Astrocyte of the hippocampus (primary cell): ENCODE measurements at regions not wholly inside any gene's neighbourhood (a gene's known extent, or its start where the extent isn't known, plus 50 kb on each side); places are given as distances from the start of the nearest gene placed in this dataset.

Source experiments
- DNase-seq: peaks from one replicate; pipeline ENCODE4 v3.0.0; 2011; ENCODE audit warnings: low read depth, low spot score

GRCh38 chr7:32266932-32267475 is 196.8 kb upstream of the PDE1C start:
- DNase-seq: no peak

DNA sequence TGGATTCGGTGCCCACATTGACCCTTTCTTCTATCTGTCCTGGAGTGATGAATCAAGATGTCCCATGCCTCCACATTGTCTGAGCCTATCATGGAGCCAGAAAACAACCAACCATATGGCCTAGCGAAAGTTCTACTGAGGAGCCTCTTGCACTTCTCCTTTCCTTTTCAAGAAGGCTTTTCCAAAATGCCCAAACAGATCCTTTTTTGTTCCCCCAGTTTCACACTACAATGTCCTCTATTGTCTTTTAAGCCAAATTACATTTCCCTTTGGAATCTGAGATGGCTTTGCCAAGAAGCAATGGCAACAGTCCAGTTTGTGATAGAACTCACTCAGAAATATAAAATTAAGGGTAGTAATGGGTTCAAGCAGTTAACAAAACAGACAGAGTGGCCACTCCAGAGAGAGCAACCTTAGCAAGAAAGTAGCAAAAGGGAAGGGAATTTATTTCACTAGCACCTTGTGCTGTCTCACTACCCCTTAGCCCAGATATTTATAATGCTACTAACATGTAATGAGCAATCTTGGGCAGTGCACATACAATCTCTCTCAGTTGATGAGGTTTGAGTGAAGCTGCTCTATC is 194.6 kb upstream of the PDE1C start:
- peak; percentile 28 for DNase-seq

DNA sequence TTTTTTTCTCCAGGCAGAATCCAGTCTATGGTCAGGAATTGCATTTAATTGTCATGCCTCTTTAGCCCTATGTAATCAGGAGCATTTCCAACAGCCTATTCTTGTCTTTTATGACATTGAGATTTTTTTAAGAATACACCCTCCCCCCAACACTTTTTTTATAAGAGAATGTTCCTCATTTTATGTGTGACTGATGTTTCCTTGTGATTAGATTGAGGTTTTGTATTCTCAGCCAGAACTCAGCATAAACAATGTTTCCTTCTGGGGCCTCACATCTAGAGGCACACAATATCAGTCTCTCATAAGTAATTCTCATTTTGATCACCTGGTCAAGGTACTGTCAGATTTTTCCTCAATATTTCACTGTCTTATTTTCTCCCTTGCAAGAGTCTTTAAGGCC is 193.4 kb upstream of the PDE1C start:
- no peak for DNase-seq

- DNase-seq: no peak
Observed at GRCh38 chr7:32262315-32262714, 192.1 kb upstream of the PDE1C start.

- no peak for DNase-seq
Observed at GRCh38 chr7:32259931-32260596, 189.9 kb upstream of the PDE1C start.

GRCh38 chr7:32258265-32258664 is 188.1 kb upstream of the PDE1C start:
- no peak for DNase-seq

DNA sequence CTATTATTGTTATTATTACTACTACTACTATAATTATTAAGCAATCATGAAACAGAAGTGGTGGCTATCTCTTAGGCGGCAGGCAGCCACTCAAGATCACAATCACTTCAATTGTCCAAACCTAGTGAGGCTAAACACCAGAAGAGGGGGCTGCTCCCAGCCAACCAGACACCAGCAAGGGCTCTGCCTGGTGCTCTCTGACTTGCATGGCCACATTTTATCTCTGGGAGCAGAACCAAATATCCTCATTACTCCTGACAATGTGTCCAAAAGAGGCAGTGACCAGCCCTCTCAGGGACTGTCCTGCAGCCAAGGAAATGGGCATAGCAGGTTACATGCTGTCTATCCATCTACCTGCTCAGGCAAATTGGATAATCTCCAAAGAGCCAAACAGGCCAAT is 187.4 kb upstream of the PDE1C start:
- DNase-seq: no peak

DNA sequence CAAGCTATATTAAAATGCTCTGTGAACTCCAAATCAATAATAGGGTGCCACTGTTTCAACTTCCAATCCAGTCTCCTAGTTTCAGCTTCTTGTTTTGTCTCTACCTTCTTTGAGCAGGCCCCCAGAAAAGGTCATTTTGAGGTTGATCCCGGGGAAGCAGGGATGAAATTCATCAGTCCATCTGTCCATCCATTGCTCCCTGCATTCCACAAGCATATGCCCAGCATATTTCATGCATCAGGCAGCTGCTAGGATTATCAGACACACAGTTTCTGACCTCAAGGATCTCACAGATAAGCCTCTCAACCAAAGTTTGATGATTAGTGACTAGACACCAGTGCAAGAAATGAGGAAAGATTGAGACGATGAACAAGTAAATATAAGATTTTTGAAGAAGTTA is 186.6 kb upstream of the PDE1C start:
- no peak for DNase-seq

- peak; percentile 8 for DNase-seq
Observed at GRCh38 chr7:32256376-32256775, 186.2 kb upstream of the PDE1C start.

DNA sequence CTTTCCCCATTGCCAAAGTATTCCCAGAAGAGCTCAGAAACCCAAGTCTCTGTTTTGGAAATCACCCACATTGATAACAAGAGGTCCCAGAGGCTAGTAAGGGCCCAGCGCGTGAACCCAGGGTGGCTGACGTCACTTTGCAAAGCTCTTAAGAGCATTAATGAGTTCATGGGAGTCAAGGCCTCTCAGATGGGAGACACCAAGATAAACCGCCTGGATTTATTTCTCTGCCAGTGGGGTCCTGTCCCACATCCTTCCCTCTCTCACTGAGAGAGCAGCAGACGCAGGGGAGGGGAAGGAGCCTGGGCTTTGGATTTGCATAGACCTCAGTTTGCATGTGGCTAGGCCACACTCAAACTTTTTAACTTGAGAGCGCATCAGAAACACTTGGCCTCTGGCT is 184.8 kb upstream of the PDE1C start:
- DNase-seq: no peak

DNA sequence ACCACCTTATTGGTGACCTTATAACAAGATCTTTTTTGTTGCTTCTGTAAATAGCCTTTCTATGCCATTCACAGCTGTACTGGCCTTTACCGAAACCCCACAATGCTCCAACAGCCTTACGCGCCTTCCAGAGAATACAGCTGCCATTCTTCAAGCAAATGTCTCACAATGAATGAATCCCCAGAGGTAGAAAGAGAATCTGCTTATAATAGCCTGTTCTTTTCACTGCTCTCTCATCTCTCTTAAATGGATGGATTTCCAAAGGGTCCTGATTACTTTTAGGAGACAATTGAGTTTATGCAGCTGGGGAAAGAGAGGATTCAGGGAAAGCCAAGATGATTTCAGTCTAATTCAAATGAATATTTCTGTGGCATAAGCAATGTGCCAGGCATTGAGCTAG is 183.1 kb upstream of the PDE1C start:
- no peak for DNase-seq

- no peak for DNase-seq
Observed at GRCh38 chr7:32251659-32252058, 181.5 kb upstream of the PDE1C start.

DNA sequence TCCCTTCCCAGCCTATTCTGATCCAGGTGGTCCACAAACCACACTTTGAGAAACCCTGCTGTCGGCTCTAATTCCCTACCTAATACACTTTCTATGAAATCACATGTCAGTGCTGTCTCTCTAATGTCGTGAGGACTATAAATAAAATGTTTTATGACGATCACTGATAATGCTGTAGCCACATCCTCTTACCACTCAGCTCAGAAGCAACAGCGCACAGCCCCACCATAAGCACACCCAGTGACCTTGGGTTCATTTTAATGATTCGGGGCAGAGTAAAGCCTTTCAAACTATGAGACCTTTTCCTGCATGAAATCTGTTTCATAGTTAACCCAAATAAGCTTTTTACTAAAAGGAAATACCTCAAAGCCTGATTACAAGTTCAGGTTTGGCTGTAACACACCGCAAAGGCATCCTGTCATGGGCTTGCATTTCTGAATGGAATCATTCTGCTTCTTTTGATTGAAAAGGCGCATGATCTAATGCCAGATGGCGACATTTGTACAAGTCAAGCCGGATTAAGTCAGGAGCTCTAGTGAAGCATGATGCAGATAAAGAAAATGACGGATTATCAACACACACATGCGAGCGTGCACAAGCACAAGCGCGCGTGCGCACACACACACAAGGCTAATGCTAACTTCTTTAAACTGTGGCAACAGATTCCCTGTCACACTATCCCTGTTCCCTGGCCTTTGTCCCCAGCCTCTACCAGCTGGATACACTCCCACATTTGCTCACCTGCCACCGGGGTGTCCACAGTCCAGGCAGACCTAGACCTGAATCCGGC is 180.5 kb upstream of the PDE1C start:
- peak; percentile 23 for DNase-seq

DNA sequence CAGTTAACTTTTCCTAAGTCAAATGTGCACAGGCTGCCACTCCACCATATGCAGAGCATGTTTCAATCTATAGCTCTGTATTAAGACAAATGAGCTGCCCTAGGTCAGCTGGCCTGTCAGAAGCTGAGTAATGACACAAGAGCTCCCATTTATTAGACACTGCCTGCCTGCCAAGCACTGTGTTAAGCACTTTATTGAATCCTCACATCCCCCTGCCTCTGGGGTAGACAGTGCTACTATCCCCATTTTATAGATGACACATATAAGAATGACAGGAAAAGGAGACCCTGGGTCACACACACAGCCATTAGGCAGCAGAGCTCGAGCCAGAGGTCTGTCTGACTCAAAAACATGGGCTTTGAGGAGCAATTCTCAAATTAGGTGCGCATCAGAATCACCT is 179.8 kb upstream of the PDE1C start:
- DNase-seq: no peak

- no peak for DNase-seq
Observed at GRCh38 chr7:32248522-32248921, 178.3 kb upstream of the PDE1C start.

DNA sequence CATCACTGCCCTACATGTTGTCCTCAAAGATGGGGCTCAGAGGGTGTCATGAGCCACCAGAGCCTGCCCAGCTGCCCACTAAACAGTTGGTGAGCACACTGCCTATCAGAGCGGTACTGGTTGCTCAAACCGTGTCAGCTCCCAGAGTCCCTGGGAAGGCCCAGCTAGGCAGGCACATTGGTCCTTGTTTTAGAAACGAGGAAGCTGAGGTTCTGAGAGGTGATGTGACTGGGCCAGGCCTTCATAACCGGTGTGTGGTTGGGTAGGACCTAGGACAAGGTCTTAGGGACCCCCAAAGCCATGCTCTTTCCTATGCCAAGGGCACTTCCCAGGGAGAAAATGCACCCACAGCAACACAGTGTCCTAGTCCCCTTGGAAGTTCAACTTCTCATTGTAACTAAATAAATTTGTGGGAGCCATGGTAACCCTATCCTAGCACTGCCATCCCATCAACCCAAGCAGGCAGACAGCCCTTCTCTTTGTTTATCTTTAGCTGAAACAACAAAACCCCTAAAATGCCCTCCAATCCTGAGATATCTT is 174.7 kb upstream of the PDE1C start:
- no peak for DNase-seq

GRCh38 chr7:32243687-32244290 is 173.6 kb upstream of the PDE1C start:
- DNase-seq: no peak

GRCh38 chr7:32242436-32242835 is 172.2 kb upstream of the PDE1C start:
- no peak for DNase-seq

GRCh38 chr7:32241636-32242035 is 171.4 kb upstream of the PDE1C start:
- DNase-seq: no peak

- no peak for DNase-seq
Observed at GRCh38 chr7:32239764-32240163, 169.6 kb upstream of the PDE1C start.

DNA sequence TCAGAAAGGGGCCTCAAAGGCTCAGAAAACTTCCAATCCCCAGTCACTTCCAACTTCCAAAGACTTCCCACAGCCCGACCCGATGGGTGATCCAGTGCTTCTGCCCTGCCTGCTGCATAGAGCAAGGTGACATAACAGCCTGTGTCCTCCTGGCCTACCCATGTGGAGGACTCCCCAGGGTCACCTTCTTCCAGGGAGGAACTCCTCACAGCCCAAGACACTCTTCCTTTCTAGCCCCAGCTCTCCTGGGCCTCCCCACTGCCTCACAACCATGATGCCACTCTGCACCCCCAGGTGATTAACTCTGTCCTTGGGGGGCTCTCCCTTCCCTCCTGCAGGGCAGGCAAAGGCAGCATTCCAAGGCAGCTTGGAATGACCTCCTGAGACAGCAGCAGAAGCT is 158.4 kb upstream of the PDE1C start:
- DNase-seq: no peak

DNA sequence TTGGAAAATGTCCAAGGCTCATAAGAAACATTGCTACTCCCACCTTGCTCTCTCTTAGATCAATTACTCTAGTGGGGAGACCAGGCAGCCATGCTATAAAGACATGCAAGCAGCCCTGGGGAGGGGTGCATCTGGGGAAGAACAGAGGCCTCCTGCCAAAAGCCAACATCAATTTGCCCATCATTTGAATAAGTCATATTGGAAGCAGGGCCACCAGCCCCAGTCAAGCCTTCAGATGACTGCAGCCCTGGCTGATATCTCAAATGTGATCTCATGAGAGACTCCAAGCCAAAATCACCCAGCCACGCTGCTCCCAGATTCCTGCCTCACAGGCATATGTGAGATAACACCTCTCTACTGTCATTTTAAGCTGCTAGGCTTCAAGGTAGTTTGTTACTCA is 157.5 kb upstream of the PDE1C start:
- no peak for DNase-seq
